ENCODE measurements at regions not wholly inside any gene's neighbourhood (a gene's known extent, or its start where the extent isn't known, plus 50 kb on each side); places are given as distances from the start of the nearest gene placed in this dataset.
"Not testable (repeated sequence)": the region's sequence is repeated elsewhere in the genome, so short reads cannot be mapped to it uniquely, and the experiment has no call there.

DNA sequence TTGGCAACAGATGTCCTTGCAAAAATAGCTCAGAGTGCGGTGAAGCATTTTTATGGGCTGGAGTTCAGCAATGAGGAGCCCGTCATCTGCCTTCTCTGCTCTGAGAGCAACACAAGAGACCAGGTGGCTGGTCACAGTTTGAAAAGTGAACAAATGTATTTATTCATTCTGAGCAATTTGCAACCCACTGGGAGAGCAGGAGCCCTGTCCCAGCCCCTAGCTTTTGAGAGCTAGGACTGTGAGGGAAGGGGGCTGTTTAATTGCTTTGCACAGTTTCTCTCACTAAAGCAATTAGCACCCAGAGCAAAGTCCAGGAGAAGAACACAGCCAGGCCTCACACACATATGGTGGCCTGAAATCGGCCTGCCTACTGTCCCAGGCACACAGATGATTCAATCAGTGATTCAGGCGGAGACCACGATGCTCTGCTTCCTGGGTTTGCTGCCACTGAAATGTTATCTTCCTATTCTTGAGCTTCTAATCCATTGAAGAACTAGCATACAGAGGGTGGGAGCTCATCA is 646.1 kb upstream of the ACVR2A start:
- no peak for DNase-seq (ENCODE audit: low spot score)

GRCh38 chr2:147197754-147198483 is 646.9 kb upstream of the ACVR2A start:
- DNase-seq (ENCODE audit: low spot score), result no peak

DNA sequence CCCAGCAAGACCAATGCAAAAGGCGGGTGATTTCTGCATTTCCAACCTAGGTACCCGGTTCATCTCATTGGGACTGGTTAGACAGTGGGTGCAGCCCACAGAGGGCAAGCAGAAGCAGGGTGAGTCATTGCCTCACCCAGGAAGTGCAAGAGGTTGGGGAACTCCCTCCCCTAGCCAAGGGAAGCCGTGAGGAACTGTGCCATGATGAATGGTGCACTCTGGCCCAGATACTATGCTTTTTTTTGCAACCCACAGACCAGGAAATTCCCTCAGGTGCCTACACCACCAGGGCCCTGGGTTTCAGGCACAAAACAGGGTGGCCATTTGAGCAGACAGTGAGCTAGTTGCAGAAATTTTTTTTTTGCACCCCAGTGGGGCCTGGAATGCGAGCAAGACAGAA is 662.6 kb upstream of the ACVR2A start:
- DNase-seq (ENCODE audit: low spot score), result peak; percentile 46

DNA sequence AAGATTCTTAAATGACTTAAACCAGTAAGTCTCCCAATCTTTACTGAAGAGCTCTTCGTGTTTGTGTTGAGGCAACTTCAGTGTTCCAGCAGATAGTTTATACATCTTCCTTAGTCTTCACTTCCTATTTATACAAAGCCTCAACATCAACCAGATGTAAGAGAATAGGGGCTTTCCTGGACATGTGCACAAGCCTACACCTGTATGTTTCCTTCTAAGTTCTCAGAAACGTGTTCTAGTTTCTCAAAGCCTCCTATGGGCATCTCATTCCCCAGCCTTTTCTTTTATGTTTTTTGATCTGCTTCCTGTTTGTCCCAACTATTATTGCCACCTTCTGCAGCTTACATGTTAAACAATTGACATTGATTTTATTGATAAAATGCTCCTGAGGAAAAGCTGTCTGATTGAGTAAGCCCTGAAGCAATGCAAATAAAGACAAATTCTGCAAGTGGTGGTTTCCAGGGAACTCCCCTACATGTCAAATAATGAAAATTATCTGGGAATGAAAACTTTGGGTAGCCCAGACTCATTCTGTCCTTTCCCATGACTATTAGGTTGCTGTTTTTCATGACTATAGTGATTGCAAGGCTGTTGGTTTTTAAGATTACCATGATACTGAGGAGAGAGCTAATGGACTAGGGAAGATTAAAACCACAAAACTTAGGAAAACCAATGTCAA is 663.3 kb upstream of the ACVR2A start:
- no peak for DNase-seq (ENCODE audit: low spot score)

- DNase-seq (ENCODE audit: low spot score), result no peak
Measured at GRCh38 chr2:147177071-147177857, 667.6 kb upstream of the ACVR2A start.

DNA sequence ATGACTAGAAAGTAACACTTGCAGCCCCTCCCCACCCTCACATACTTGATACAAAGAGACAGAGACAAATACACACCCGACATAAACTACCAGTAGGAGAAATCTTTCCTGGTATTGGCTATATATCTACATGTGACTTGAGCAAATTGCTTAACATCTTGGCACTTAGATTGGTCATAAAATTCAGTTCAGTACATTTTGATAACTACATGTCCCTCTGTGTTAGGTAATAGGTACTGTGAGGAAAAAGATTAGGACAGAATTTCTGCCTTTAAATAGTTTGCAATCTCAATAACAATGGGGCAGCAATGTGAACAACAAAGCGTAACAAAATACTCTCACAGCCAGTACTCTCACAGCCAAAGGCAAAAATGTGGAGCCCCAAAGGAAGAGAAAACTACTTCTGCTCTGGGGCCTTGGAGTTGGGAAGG is 670.0 kb upstream of the ACVR2A start:
- no peak for DNase-seq (ENCODE audit: low spot score)

DNA sequence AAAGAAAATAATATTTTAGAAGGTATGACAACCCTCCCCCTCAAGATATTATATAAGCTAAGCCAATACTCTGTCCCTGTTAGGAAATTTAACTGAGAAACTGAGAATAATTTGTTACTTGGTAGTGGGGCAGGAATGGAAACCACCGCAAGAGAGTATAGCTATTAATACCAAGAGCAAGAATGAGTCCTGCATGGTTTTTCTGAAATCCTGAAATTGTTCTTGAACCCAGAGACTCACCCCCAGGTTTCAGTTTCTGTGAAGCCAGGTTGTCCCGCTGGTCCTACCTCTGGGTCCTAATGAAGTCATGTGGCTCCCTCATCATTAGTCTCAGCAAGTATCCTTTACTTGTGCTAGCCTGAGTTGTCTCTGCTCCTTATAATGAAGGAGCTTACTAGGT is 671.0 kb upstream of the ACVR2A start:
- no peak for DNase-seq (ENCODE audit: low spot score)

DNA sequence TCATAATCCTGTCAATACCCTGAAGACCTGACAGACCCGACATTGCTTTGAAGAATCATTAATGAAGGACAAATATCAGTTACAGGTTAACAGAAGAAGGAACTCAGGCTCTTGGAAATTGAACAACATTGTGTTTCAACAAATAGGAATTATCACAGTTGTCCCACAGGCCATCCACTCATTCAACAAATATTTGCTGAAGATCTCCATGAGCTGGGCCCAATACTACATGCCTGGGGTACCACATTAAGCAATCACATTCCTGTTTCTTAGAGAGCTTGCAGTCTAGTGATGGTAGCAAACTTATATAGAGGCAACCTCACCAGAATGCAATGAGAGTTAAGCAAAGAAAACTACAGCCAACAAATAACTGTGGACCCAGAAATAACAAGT is 671.6 kb upstream of the ACVR2A start:
- DNase-seq (ENCODE audit: low spot score), result no peak

GRCh38 chr2:147172493-147173188 is 672.2 kb upstream of the ACVR2A start:
- no peak for DNase-seq (ENCODE audit: low spot score)

- DNase-seq (ENCODE audit: low spot score), result no peak
Measured at GRCh38 chr2:147171941-147172340, 672.9 kb upstream of the ACVR2A start.

- DNase-seq (ENCODE audit: low spot score), result no peak
Measured at GRCh38 chr2:147170932-147171331, 673.9 kb upstream of the ACVR2A start.

DNA sequence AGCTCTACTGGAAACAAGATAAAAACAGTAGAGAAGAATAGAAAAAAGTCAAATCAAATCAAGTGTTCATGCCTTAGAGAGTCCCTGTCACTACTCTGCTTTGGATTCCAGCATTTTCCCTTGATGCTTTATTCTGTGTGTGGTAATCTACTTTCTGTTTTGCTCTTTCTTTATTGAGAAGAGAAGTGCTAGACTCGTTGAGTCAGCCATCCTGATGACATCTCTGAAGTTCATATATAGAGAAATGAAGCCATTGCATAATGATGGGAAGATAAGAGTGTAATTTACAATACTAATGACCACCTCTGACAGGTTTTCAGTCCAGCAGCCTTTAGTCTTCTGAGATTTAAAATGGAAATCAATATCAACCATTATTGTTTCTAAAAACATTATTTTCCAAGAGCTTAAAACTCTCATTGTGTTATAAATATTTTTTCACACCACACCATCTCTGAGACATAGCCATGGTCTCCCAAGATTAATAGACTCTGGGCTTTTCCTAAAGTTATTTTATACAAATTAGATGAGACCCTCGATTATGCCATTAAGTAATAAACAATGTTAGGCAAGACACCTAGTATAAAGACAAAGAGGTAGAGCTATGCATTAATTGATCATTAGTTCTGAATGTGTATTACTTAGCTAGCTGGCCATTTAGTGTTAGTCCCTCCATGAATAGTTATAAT is 679.0 kb upstream of the ACVR2A start:
- DNase-seq (ENCODE audit: low spot score), result no peak

- DNase-seq (ENCODE audit: low spot score), result no peak
Measured at GRCh38 chr2:147164563-147164962, 680.3 kb upstream of the ACVR2A start.

DNA sequence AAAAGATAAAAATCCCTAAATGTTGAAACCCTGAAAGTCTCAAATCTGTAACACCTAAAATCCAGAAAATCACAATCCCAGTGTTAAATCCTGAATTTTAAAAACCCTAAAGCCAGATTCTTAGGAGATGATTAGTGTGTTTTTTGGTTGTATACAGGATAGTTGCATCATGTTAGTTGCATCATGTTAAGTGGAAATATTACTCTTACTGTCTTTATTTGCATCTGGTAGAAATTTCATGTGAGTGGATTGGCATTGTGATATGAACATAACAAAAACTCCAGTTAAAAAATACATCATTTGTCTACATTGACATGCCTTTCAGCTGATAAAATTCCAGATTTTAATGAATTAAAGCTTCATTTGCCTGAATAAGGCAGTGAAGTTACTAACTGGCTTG is 683.1 kb upstream of the ACVR2A start:
- DNase-seq (ENCODE audit: low spot score), result no peak

- DNase-seq (ENCODE audit: low spot score), result no peak
Measured at GRCh38 chr2:147156970-147157369, 687.9 kb upstream of the ACVR2A start.

DNA sequence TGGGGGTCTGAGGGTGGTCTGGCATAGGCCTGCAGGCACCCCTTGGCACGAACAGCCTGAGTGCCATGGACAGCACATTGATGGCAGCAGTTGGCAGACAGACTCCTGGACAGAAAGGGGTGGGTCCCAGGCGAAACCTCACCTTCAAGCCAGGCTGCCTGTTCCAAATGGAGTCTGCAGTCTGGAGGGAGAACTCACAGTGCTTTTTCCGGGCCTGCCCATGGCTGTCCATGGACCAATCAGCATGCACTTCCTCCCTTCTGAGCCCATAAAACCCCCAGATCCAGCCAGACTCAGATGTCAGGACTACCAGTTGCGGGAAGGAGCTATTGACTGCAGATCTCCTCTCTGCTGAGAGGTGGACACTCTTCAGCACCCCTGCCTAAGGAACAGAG is 694.6 kb upstream of the ACVR2A start:
- DNase-seq (ENCODE audit: low spot score), result no peak

DNA sequence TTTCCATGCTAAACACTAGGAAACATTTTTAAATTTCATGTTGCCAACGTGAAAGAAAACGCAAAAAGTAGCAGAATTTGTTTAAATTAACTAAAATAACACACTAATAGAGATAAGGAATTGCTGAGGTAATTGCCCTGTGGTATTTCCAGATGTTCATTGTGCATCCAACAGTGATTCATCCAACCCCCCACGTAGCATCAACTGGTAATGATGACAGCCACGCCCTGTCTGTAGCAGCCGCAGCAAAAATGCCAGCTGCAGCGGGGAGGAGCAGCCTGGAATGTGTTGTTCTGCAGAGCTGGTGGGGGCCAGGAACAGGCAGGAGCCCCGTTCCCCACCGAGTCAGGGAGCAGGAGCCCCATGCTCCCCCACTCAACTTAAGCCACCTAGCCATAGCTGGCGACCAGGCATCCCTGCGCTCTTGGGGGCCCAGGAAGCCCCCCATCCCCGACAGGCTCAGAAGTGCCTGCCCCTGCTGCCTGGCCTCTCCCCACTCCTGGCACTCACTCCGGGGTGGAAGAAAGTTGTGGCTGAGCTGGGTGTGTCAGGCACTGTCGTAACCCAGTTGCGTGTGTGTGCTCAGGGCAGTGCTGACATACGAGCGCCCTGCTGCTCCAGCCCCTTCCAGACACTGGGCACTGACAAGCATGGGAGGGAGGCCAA is 695.1 kb upstream of the ACVR2A start:
- DNase-seq (ENCODE audit: low spot score), result peak; percentile 80

GRCh38 chr2:147147802-147148201 is 697.0 kb upstream of the ACVR2A start:
- no peak for DNase-seq (ENCODE audit: low spot score)

- DNase-seq (ENCODE audit: low spot score), result no peak
Measured at GRCh38 chr2:147141930-147142329, 702.9 kb upstream of the ACVR2A start.

GRCh38 chr2:147139732-147140131 is 705.1 kb upstream of the ACVR2A start:
- DNase-seq (ENCODE audit: low spot score), result not testable (repeated sequence)

GRCh38 chr2:147137711-147138110 is 707.1 kb upstream of the ACVR2A start:
- no peak for DNase-seq (ENCODE audit: low spot score)
